ENCODE measurements at regions not wholly inside any gene's neighbourhood (a gene's known extent, or its start where the extent isn't known, plus 50 kb on each side); places are given as distances from the start of the nearest gene placed in this dataset.

GRCh38 chr18:41323044-41323443 is 632.0 kb upstream of the PIK3C3 start:
- TF ChIP-seq YY1 (IDR thresholded peaks at IDR 0.05) (no peak), FOXA1 (IDR thresholded peaks at IDR 0.05) (no peak), NR2F2 (IDR thresholded peaks at IDR 0.05) (no peak), TAF1 (conservative IDR thresholded peaks at IDR 0.05) (no peak), CTCF (IDR thresholded peaks at IDR 0.05; ENCODE audit: low read depth, low read length, missing input control) (no peak), HNF4A (conservative IDR thresholded peaks at IDR 0.05) (no peak), RAD21 (IDR thresholded peaks at IDR 0.05) (no peak), ATF3 (IDR thresholded peaks at IDR 0.05) (no peak), ZBTB33 (IDR thresholded peaks at IDR 0.05) (no peak)

All from liver (tissue), 3 donors.